HepG2 (cell line): ENCODE measurements at regions not wholly inside any gene's neighbourhood (a gene's known extent, or its start where the extent isn't known, plus 50 kb on each side); places are given as distances from the start of the nearest gene placed in this dataset.

Experiments
- MAZ ChIP-seq, 2 experiments: sonication (generic) in 1 of 2; formaldehyde crosslinking in 1 of 2; IDR thresholded peaks; 2 replicates each; pipeline versions ENCODE4 v1.5.0 to v1.6.1; 2012 to 2020; ENCODE audit warnings: low read depth in 2 of 2, mild to moderate bottlenecking in 2 of 2, borderline replicate concordance in 1 of 2, improper control_type of control experiment in 1 of 2, low read length in 1 of 2, missing genetic modification reagents in 1 of 2, moderate library complexity in 1 of 2
- ZNF616 ChIP-seq: sonication (generic); formaldehyde crosslinking; IDR thresholded peaks from 2 replicates; pipeline ENCODE4 v1.5.0; 2020; ENCODE audit warnings: low read depth, mild to moderate bottlenecking, missing genetic modification reagents

GRCh38 chr11:25961539-25961938, 370.4 kb upstream of the ANO3 start:
- TF ChIP-seq MAZ (IDR thresholded peaks at IDR 0.05; ENCODE audit: borderline replicate concordance, low read depth, low read length) (no peak), MAZ (CRISPR knock-in tag; IDR thresholded peaks at IDR 0.05; ENCODE audit: low read depth) (no peak), ZNF616 (CRISPR knock-in tag) (no peak)
